ENCODE measurements at regions not wholly inside any gene's neighbourhood (a gene's known extent, or its start where the extent isn't known, plus 50 kb on each side); places are given as distances from the start of the nearest gene placed in this dataset.

DNA sequence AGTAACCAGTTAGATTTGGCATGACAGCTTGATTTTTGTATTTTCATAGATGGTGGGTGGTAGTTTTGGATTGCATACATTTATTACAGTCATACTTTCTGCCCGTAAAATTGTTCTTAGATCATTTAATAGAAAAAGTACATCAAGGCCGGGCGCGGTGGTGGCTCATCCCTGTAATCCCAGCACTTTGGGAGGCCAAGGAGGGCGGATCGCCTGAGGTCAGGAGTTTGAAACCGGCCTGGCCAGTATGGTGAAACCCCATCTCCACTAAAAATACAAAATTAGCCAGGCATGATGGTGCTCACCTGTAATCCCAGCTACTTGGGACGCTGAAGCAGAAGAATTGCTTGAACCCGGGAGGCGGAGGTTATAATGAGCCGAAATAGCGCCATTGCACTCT lies 55.0 kb upstream of the UBE2L5 start:
- Histone ChIP-seq H3K9me3 (ENCODE audit: low read length) (no peaks in the 10 kb centered on the region), H3K27ac (ENCODE audit: low read length) (no peak overlapping the region; the same call in 1 of the 2 replicates), H4K20me1 (ENCODE audit: insufficient read depth, low read depth, low read length) (no peaks in the 10 kb centered on the region), H3K79me2 (ENCODE audit: low read length) (peaks cover 12% of the 10 kb centered on the region), H3K4me3 (ENCODE audit: low read length) (no peak overlapping the region), H2AFZ (ENCODE audit: low read length) (no peak overlapping the region), H3K9me2 (replicated peaks; ENCODE audit: insufficient read depth, low read length) (no peaks in the 10 kb centered on the region), H3K27me3 (ENCODE audit: low read length) (no peaks in the 10 kb centered on the region), H3K4me1 (ENCODE audit: low read length) (peaks cover 29% of the 10 kb centered on the region), H3K9ac (ENCODE audit: low read length) (no peak overlapping the region), H3K4me2 (ENCODE audit: low read depth, low read length, poor library complexity, severe bottlenecking) (no peak overlapping the region), H3K36me3 (ENCODE audit: insufficient read depth, low read length) (peaks cover 71% of the 10 kb centered on the region)
- no peak for DNase-seq

- no peak for DNase-seq
- Histone ChIP-seq H2AFZ (ENCODE audit: low read length) (no peak overlapping the region), H3K36me3 (ENCODE audit: insufficient read depth, low read length) (peaks cover 52% of the 10 kb centered on the region), H3K9me2 (replicated peaks; ENCODE audit: insufficient read depth, low read length) (no peaks in the 10 kb centered on the region), H3K27ac (ENCODE audit: low read length) (peak overlapping the region; percentile 98), H3K27me3 (ENCODE audit: low read length) (no peaks in the 10 kb centered on the region), H3K9me3 (ENCODE audit: low read length) (no peaks in the 10 kb centered on the region), H3K4me2 (ENCODE audit: low read depth, low read length, poor library complexity, severe bottlenecking) (no peak overlapping the region), H3K79me2 (ENCODE audit: low read length) (peaks cover 19% of the 10 kb centered on the region), H3K9ac (ENCODE audit: low read length) (peak overlapping the region; percentile 61), H3K4me3 (ENCODE audit: low read length) (no peak overlapping the region), H4K20me1 (ENCODE audit: insufficient read depth, low read depth, low read length) (no peaks in the 10 kb centered on the region), H3K4me1 (ENCODE audit: low read length) (peaks cover 52% of the 10 kb centered on the region)
These were observed 52.1 kb upstream of the UBE2L5 start for GRCh38 chr13:30370146-30370545.

- Histone ChIP-seq H3K4me3 (ENCODE audit: low read length) (peak overlapping the region; percentile 30; the same call in 1 of the 2 replicates), H2AFZ (ENCODE audit: low read length) (no peak overlapping the region), H3K9me3 (ENCODE audit: low read length) (no peaks in the 10 kb centered on the region), H3K36me3 (ENCODE audit: insufficient read depth, low read length) (peaks cover 43% of the 10 kb centered on the region), H4K20me1 (ENCODE audit: insufficient read depth, low read depth, low read length) (no peaks in the 10 kb centered on the region), H3K9me2 (replicated peaks; ENCODE audit: insufficient read depth, low read length) (no peaks in the 10 kb centered on the region), H3K27me3 (ENCODE audit: low read length) (no peaks in the 10 kb centered on the region), H3K79me2 (ENCODE audit: low read length) (peaks cover 23% of the 10 kb centered on the region), H3K9ac (ENCODE audit: low read length) (peak overlapping the region; percentile 61), H3K27ac (ENCODE audit: low read length) (peak overlapping the region; percentile 98), H3K4me1 (ENCODE audit: low read length) (peaks cover 59% of the 10 kb centered on the region), H3K4me2 (ENCODE audit: low read depth, low read length, poor library complexity, severe bottlenecking) (peak overlapping the region; percentile 65)
- no peak for DNase-seq
These were observed 51.3 kb upstream of the UBE2L5 start for GRCh38 chr13:30370916-30371521.

- Histone ChIP-seq H2AFZ (ENCODE audit: low read length) (no peak overlapping the region), H3K4me3 (ENCODE audit: low read length) (peak overlapping the region; percentile 54), H3K79me2 (ENCODE audit: low read length) (peaks cover 30% of the 10 kb centered on the region), H3K9me2 (replicated peaks; ENCODE audit: insufficient read depth, low read length) (no peaks in the 10 kb centered on the region), H3K9me3 (ENCODE audit: low read length) (no peaks in the 10 kb centered on the region), H4K20me1 (ENCODE audit: insufficient read depth, low read depth, low read length) (no peaks in the 10 kb centered on the region), H3K4me2 (ENCODE audit: low read depth, low read length, poor library complexity, severe bottlenecking) (peak overlapping the region; percentile 78), H3K27me3 (ENCODE audit: low read length) (no peaks in the 10 kb centered on the region), H3K27ac (ENCODE audit: low read length) (peak overlapping the region; percentile 98), H3K4me1 (ENCODE audit: low read length) (peaks cover 66% of the 10 kb centered on the region), H3K9ac (ENCODE audit: low read length) (peak overlapping the region; percentile 71), H3K36me3 (ENCODE audit: insufficient read depth, low read length) (peaks cover 38% of the 10 kb centered on the region)
- peak; percentile 99 for DNase-seq
These were observed 50.5 kb upstream of the UBE2L5 start for GRCh38 chr13:30371649-30372265.

All from Karpas-422 (cell line).